CD4-positive, alpha-beta T cell treated with Interleukin-4 for 1 hour (primary cell): ENCODE measurements at regions not wholly inside any gene's neighbourhood (a gene's known extent, or its start where the extent isn't known, plus 50 kb on each side); places are given as distances from the start of the nearest gene placed in this dataset.
A peak's percentile ranks its signal among the peaks of the same experiment; 100 is the strongest.
"Not testable (repeated sequence)": the region's sequence is repeated elsewhere in the genome, so short reads cannot be mapped to it uniquely, and the experiment has no call there.

Experiments
- DNase-seq, 2 donors: peaks; one replicate each; pipeline ENCODE4 v3.0.0-alpha.2; 2020 to 2022

- no peak for DNase-seq
Observed at GRCh38 chr4:15163284-15163645, 161.0 kb downstream of the CPEB2 start.

GRCh38 chr4:15164571-15164970 is 162.3 kb downstream of the CPEB2 start:
- no peak for DNase-seq

GRCh38 chr4:15167743-15168142 is 165.5 kb downstream of the CPEB2 start:
- DNase-seq: no peak

GRCh38 chr4:15168759-15169158 is 166.5 kb downstream of the CPEB2 start:
- DNase-seq: no peak

- no peak for DNase-seq
Observed at GRCh38 chr4:15171725-15172124, 169.4 kb downstream of the CPEB2 start.

GRCh38 chr4:15173251-15173650 is 171.0 kb downstream of the CPEB2 start:
- no peak for DNase-seq

GRCh38 chr4:15174168-15174567 is 171.9 kb downstream of the CPEB2 start:
- not testable (repeated sequence) for DNase-seq

GRCh38 chr4:15179842-15180241 is 177.6 kb downstream of the CPEB2 start:
- DNase-seq: not testable (repeated sequence)

GRCh38 chr4:15182600-15183220 is 180.4 kb downstream of the CPEB2 start:
- DNase-seq: no peak

- DNase-seq: no peak
Observed at GRCh38 chr4:15186149-15186548, 183.9 kb downstream of the CPEB2 start.

GRCh38 chr4:15186806-15187205 is 184.5 kb downstream of the CPEB2 start:
- no peak for DNase-seq

- DNase-seq: no peak
Observed at GRCh38 chr4:15188605-15189539, 186.6 kb downstream of the CPEB2 start.

- DNase-seq: no peak
Observed at GRCh38 chr4:15194520-15194919, 192.2 kb downstream of the CPEB2 start.

- no peak for DNase-seq
Observed at GRCh38 chr4:15197005-15197404, 194.7 kb downstream of the CPEB2 start.

GRCh38 chr4:15198070-15198727 is 195.9 kb downstream of the CPEB2 start:
- no peak for DNase-seq

- no peak for DNase-seq
Observed at GRCh38 chr4:15201782-15202181, 199.5 kb downstream of the CPEB2 start.

- DNase-seq: no peak
Observed at GRCh38 chr4:15202481-15202880, 200.2 kb downstream of the CPEB2 start.

GRCh38 chr4:15206526-15206925 is 204.2 kb downstream of the CPEB2 start:
- not testable (repeated sequence) for DNase-seq

GRCh38 chr4:15213302-15213970 is 211.2 kb downstream of the CPEB2 start:
- DNase-seq: no peak

- no peak for DNase-seq
Observed at GRCh38 chr4:15215109-15215508, 212.7 kb upstream of the C1QTNF7 start.

- no peak for DNase-seq
Observed at GRCh38 chr4:15226203-15226602, 201.6 kb upstream of the C1QTNF7 start.

GRCh38 chr4:15231265-15232091 is 196.4 kb upstream of the C1QTNF7 start:
- DNase-seq: peak; percentile 76 to 78
